ENCODE measurements at regions not wholly inside any gene's neighbourhood (a gene's known extent, or its start where the extent isn't known, plus 50 kb on each side); places are given as distances from the start of the nearest gene placed in this dataset.

- H3K27ac ChIP-seq (ENCODE audit: low read length), result no peak overlapping the region
- no peaks in the 10 kb centered on the region for H3K4me1 ChIP-seq (ENCODE audit: insufficient read depth, low read length)
- no peaks in the 10 kb centered on the region for H3K27me3 ChIP-seq (ENCODE audit: insufficient read depth, low read length, poor library complexity)
- no peak overlapping the region for H2AFZ ChIP-seq (ENCODE audit: low read depth, low read length)
- no peaks in the 10 kb centered on the region for H4K20me1 ChIP-seq (ENCODE audit: insufficient read depth, low read length)
- no peaks in the 10 kb centered on the region for H3K9me3 ChIP-seq (ENCODE audit: insufficient read depth, low read length, severe bottlenecking)
- TF ChIP-seq CTCF (IDR thresholded peaks at IDR 0.05; ENCODE audit: borderline replicate concordance, extremely low read depth, low read length, poor library complexity, severe bottlenecking) (no peak), EZH2 (IDR thresholded peaks at IDR 0.05; ENCODE audit: borderline replicate concordance, low read depth, low read length, severe bottlenecking) (no peak)
- H3K79me2 ChIP-seq (ENCODE audit: insufficient read depth, low read length), result no peaks in the 10 kb centered on the region
- DNase-seq (no peak), ATAC-seq (ENCODE audit: insufficient read depth, low read depth) (no peak)
- H3K9ac ChIP-seq (ENCODE audit: low read depth, low read length), result no peak overlapping the region
- H3K4me3 ChIP-seq (ENCODE audit: low read depth in 1 of 2, low read length in 2 of 2), result no peak overlapping the region
- no peak overlapping the region for H3K4me2 ChIP-seq (ENCODE audit: insufficient read depth, low read length)
- no peaks in the 10 kb centered on the region for H3K36me3 ChIP-seq (ENCODE audit: insufficient read depth, low read length)
Observed at GRCh38 chr7:9937944-9938631, 1035.6 kb upstream of the PHF14 start.

DNA sequence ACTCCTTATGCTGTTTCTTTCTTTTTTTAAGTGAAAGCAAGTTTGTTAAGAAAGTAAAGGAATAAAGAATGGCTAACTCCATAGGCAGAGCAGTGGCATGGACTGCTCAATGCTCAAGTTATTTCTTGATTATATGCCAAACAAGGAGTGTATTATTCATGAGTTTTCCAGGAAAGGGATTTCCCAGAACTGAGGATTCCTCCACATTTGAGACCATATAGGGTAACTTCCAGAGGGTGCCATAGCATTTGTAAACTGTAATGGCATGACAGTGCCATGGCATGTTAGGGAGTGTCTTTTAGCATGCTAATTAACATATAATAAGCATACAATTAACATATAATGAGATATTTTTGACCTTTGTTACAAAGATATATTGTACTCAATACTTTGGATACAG, 1034.5 kb upstream of the PHF14 start:
- no peak overlapping the region for H3K4me2 ChIP-seq (ENCODE audit: insufficient read depth, low read length)
- no peaks in the 10 kb centered on the region for H3K79me2 ChIP-seq (ENCODE audit: insufficient read depth, low read length)
- ATAC-seq (ENCODE audit: insufficient read depth, low read depth) (no peak), DNase-seq (no peak)
- no peak overlapping the region for H3K9ac ChIP-seq (ENCODE audit: low read depth, low read length)
- TF ChIP-seq CTCF (IDR thresholded peaks at IDR 0.05; ENCODE audit: borderline replicate concordance, extremely low read depth, low read length, poor library complexity, severe bottlenecking), result no peak
- TF ChIP-seq EZH2 (IDR thresholded peaks at IDR 0.05; ENCODE audit: borderline replicate concordance, low read depth, low read length, severe bottlenecking), result no peak
- H2AFZ ChIP-seq (ENCODE audit: low read depth, low read length), result no peak overlapping the region
- no peaks in the 10 kb centered on the region for H3K27me3 ChIP-seq (ENCODE audit: insufficient read depth, low read length, poor library complexity)
- no peaks in the 10 kb centered on the region for H3K9me3 ChIP-seq (ENCODE audit: insufficient read depth, low read length, severe bottlenecking)
- no peaks in the 10 kb centered on the region for H3K4me1 ChIP-seq (ENCODE audit: insufficient read depth, low read length)
- H3K4me3 ChIP-seq (ENCODE audit: low read depth in 1 of 2, low read length in 2 of 2), result no peak overlapping the region
- H4K20me1 ChIP-seq (ENCODE audit: insufficient read depth, low read length), result no peaks in the 10 kb centered on the region
- H3K36me3 ChIP-seq (ENCODE audit: insufficient read depth, low read length), result no peaks in the 10 kb centered on the region
- H3K27ac ChIP-seq (ENCODE audit: low read length), result no peak overlapping the region

- Histone ChIP-seq H3K9me3 (ENCODE audit: insufficient read depth, low read length, severe bottlenecking) (no peaks in the 10 kb centered on the region), H3K9ac (ENCODE audit: low read depth, low read length) (no peak overlapping the region), H3K4me1 (ENCODE audit: insufficient read depth, low read length) (no peaks in the 10 kb centered on the region), H3K27me3 (ENCODE audit: insufficient read depth, low read length, poor library complexity) (no peaks in the 10 kb centered on the region), H3K36me3 (ENCODE audit: insufficient read depth, low read length) (no peaks in the 10 kb centered on the region), H2AFZ (ENCODE audit: low read depth, low read length) (no peak overlapping the region), H3K27ac (ENCODE audit: low read length) (no peak overlapping the region), H4K20me1 (ENCODE audit: insufficient read depth, low read length) (no peaks in the 10 kb centered on the region), H3K4me2 (ENCODE audit: insufficient read depth, low read length) (no peak overlapping the region), H3K79me2 (ENCODE audit: insufficient read depth, low read length) (no peaks in the 10 kb centered on the region), H3K4me3 (ENCODE audit: low read depth in 1 of 2, low read length in 2 of 2) (no peak overlapping the region)
- no peak for TF ChIP-seq CTCF (IDR thresholded peaks at IDR 0.05; ENCODE audit: borderline replicate concordance, extremely low read depth, low read length, poor library complexity, severe bottlenecking)
- no peak for TF ChIP-seq EZH2 (IDR thresholded peaks at IDR 0.05; ENCODE audit: borderline replicate concordance, low read depth, low read length, severe bottlenecking)
- ATAC-seq (ENCODE audit: insufficient read depth, low read depth) (no peak), DNase-seq (no peak)
Observed at GRCh38 chr7:9945131-9945530, 1028.5 kb upstream of the PHF14 start.
